ENCODE measurements at regions not wholly inside any gene's neighbourhood (a gene's known extent, or its start where the extent isn't known, plus 50 kb on each side); places are given as distances from the start of the nearest gene placed in this dataset.

DNA sequence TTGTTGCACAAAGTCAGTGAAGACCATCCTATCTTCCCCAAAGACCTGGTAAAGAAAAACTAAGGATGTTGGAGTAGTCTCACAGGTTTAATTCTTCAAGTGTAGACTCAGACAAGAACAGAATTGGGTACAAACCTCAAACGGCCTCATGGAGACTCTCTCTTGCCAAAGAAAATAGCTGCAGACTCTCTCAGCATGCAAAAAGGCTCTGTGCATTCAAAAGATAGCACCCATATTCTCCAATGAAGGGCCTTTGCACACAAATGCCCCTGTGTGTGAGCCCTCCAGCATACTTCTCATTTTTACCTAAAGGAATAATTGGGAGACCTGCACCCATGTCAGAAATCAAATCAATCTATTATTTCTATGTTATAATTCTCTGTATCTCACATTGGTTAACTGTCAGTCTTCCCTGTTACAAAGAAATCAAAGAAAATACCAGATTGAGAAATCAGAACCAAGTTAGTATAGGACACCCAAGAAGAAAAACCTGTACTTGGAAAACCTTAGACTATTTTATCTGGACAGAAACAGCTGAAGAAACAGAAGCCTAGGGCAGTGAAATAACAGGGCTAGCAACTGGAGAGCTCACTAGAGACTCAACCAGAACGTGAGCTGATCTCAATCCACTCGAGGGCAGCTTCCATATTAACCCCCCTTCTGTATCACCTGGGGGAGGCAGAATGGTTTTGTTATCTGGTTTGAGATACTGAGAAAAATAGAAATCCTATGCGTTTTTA is 134.7 kb upstream of the DNAJC10 start:
- DNase-seq (ENCODE audit: low spot score in 2 of 2): no peak
- no peaks in the 10 kb centered on the region for H3K9me3 ChIP-seq
- WGBS: 55% methylated on average over 4 of the region's 4 CpGs
- no peaks in the 10 kb centered on the region for H3K36me3 ChIP-seq
- TF ChIP-seq EP300 (IDR thresholded peaks at IDR 0.05): no peak
- TF ChIP-seq, protein P1, sequence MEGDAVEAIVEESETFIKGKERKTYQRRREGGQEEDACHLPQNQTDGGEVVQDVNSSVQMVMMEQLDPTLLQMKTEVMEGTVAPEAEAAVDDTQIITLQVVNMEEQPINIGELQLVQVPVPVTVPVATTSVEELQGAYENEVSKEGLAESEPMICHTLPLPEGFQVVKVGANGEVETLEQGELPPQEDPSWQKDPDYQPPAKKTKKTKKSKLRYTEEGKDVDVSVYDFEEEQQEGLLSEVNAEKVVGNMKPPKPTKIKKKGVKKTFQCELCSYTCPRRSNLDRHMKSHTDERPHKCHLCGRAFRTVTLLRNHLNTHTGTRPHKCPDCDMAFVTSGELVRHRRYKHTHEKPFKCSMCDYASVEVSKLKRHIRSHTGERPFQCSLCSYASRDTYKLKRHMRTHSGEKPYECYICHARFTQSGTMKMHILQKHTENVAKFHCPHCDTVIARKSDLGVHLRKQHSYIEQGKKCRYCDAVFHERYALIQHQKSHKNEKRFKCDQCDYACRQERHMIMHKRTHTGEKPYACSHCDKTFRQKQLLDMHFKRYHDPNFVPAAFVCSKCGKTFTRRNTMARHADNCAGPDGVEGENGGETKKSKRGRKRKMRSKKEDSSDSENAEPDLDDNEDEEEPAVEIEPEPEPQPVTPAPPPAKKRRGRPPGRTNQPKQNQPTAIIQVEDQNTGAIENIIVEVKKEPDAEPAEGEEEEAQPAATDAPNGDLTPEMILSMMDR (IDR thresholded peaks at IDR 0.05): no peak
- no peak for TF ChIP-seq POLR2A (IDR thresholded peaks at IDR 0.05)
- TF ChIP-seq POLR2AphosphoS5 (IDR thresholded peaks at IDR 0.05): no peak
- no peak overlapping the region for H3K4me3 ChIP-seq
- H3K4me1 ChIP-seq: no peaks in the 10 kb centered on the region
- no peak overlapping the region for H3K27ac ChIP-seq
- no peaks in the 10 kb centered on the region for H3K27me3 ChIP-seq

DNA sequence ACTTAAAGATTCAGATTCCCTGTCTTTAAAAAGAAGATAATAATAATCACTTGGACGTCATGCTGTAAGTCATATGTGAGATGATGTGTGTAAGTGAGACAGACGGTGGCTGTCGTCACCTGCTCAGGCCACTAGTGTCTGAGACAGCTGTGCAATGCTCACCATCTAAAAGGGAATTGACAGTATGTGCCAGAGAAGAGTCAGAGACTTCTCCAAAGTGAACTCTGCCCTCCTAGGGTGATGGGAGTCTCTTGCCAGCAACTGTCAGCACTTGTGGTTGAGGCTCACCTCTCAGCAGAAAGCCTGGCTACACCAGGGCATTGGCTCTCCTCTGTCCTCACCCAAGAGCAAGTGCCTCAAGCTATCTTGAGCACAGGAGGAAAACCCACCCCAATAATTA is 131.6 kb upstream of the DNAJC10 start:
- TF ChIP-seq POLR2AphosphoS5 (IDR thresholded peaks at IDR 0.05) (no peak), POLR2A (IDR thresholded peaks at IDR 0.05) (no peak), EP300 (IDR thresholded peaks at IDR 0.05) (no peak)
- TF ChIP-seq, protein P1 (IDR thresholded peaks at IDR 0.05): no peak
- no peaks in the 10 kb centered on the region for H3K27me3 ChIP-seq
- no peaks in the 10 kb centered on the region for H3K9me3 ChIP-seq
- no peaks in the 10 kb centered on the region for H3K4me1 ChIP-seq
- DNase-seq (ENCODE audit: low spot score in 2 of 2): no peak
- H3K4me3 ChIP-seq: no peak overlapping the region
- H3K36me3 ChIP-seq: no peaks in the 10 kb centered on the region
- no peak overlapping the region for H3K27ac ChIP-seq
- 79% methylated on average over 3 of the region's 3 CpGs for WGBS

DNA sequence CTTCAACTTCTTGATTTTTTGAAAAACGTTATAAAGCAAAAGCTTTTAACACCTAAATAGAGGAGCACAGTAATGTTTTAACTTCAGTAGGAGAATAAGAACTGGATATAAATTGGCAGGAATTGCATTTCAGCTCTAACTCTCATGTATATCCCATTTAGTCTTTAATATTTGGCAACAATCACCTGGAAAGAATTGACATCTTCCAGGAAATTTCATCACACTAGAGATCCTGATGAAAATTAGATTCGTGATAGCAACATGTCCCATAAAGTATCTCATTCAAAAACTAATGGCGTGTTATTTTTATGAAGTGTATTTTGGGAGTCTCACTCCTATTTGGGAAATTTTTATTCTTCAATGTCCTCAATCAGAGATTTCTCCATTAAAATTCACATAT is 131.1 kb upstream of the DNAJC10 start:
- Histone ChIP-seq H3K36me3 (no peaks in the 10 kb centered on the region), H3K27me3 (no peaks in the 10 kb centered on the region), H3K4me1 (no peaks in the 10 kb centered on the region), H3K27ac (no peak overlapping the region), H3K9me3 (no peaks in the 10 kb centered on the region), H3K4me3 (no peak overlapping the region)
- TF ChIP-seq POLR2A (IDR thresholded peaks at IDR 0.05) (no peak), EP300 (IDR thresholded peaks at IDR 0.05) (no peak), POLR2AphosphoS5 (IDR thresholded peaks at IDR 0.05) (no peak)
- TF ChIP-seq, protein P1 (IDR thresholded peaks at IDR 0.05): no peak
- DNase-seq (ENCODE audit: low spot score in 2 of 2): no peak
- WGBS: 72% methylated on average over 3 of the region's 3 CpGs

DNA sequence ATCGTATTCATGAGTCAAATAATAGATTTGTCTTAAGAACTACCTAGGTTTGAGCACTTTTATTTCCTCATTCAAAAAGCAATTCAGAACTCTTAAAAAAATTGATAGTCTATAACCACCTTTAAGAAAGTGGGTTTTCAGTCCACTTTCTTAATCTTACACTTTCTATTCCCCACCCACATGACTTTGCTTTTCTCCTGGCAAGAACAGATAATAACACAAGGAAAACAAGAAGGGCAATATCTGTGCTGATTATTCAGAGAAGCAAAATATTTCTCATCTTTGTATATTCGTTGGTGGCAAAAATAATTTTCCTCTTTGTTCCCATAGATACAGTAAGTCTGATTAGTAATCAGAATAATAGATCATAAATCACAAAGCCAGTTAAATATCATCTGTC is 130.6 kb upstream of the DNAJC10 start:
- TF ChIP-seq POLR2AphosphoS5 (IDR thresholded peaks at IDR 0.05): no peak
- TF ChIP-seq EP300 (IDR thresholded peaks at IDR 0.05): no peak
- TF ChIP-seq POLR2A (IDR thresholded peaks at IDR 0.05): no peak
- no peak overlapping the region for H3K4me3 ChIP-seq
- H3K4me1 ChIP-seq: no peaks in the 10 kb centered on the region
- no peaks in the 10 kb centered on the region for H3K27me3 ChIP-seq
- no peak for DNase-seq (ENCODE audit: low spot score in 2 of 2)
- no peaks in the 10 kb centered on the region for H3K36me3 ChIP-seq
- WGBS: 79% methylated on average over 2 of the region's 2 CpGs
- no peaks in the 10 kb centered on the region for H3K9me3 ChIP-seq
- no peak overlapping the region for H3K27ac ChIP-seq

DNA sequence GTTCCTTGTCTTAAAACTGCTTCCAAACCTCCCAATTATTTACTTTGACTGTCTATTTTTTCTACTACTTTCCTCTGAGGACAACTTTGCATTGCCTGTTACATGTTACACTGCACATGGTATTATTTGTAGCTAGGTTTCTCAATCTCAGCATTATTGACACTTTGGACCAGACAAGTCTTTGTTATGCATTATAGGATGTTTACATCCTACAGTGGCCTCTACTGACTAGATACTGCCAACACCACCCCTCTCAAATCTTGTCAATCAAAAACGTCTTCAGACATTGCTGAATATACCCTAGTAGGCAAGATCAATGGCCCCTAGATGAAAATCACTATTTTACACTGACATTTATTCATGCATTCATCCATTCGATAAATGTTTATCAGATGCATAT is 129.6 kb upstream of the DNAJC10 start:
- Histone ChIP-seq H3K4me3 (no peak overlapping the region), H3K4me1 (no peaks in the 10 kb centered on the region), H3K27me3 (no peaks in the 10 kb centered on the region), H3K9me3 (no peaks in the 10 kb centered on the region), H3K36me3 (no peaks in the 10 kb centered on the region), H3K27ac (no peak overlapping the region)
- DNase-seq (ENCODE audit: low spot score in 2 of 2): no peak
- WGBS: 73% methylated on average over 2 of the region's 2 CpGs
- no peak for TF ChIP-seq POLR2AphosphoS5 (IDR thresholded peaks at IDR 0.05)
- no peak for TF ChIP-seq EP300 (IDR thresholded peaks at IDR 0.05)
- TF ChIP-seq POLR2A (IDR thresholded peaks at IDR 0.05): no peak
- TF ChIP-seq, protein P1 (IDR thresholded peaks at IDR 0.05): no peak
